ENCODE measurements at regions not wholly inside any gene's neighbourhood (a gene's known extent, or its start where the extent isn't known, plus 50 kb on each side); places are given as distances from the start of the nearest gene placed in this dataset.

GRCh38 chr12:47388712-47389111 is 309.0 kb upstream of the AMIGO2 start:
- POLR2A ChIA-PET (ENCODE audit: unreplicated experiment) = no interaction called here

GRCh38 chr12:47387994-47388393 is 308.2 kb upstream of the AMIGO2 start:
- CTCF ChIA-PET = no interaction called here
- intact Hi-C loops (cut with micrococcal nuclease) = no loop called here
- Histone ChIP-seq H3K9me3 (ENCODE audit: low read length) (no peaks in the 10 kb centered on the region), H2AFZ (ENCODE audit: low read length) (no peak overlapping the region), H3K79me2 (ENCODE audit: low read length) (no peaks in the 10 kb centered on the region), H3K36me3 (ENCODE audit: low read depth, low read length) (no peaks in the 10 kb centered on the region), H3K4me2 (ENCODE audit: low read length) (no peak overlapping the region), H4K20me1 (ENCODE audit: low read length) (no peaks in the 10 kb centered on the region), H3K4me1 (ENCODE audit: insufficient read depth, low read length) (peaks cover 11% of the 10 kb centered on the region), H3K9me2 (replicated peaks; ENCODE audit: low read length) (no peaks in the 10 kb centered on the region), H3K27ac (ENCODE audit: low read length) (no peak overlapping the region), H3K4me3 (ENCODE audit: low read length) (no peak overlapping the region), H3F3A (ENCODE audit: low read length, unreplicated experiment) (no peaks in the 10 kb centered on the region), H3K9ac (ENCODE audit: low read length) (no peak overlapping the region), H3K27me3 (ENCODE audit: low read length) (no peaks in the 10 kb centered on the region)
- no TSS peak for BruUV-seq (replicated peaks)
- ATAC-seq (no peak), DNase-seq (no peak)
- POLR2A ChIA-PET (ENCODE audit: unreplicated experiment) = no interaction called here
- TF ChIP-seq EZH2phosphoT487 (IDR thresholded peaks at IDR 0.05; ENCODE audit: borderline replicate concordance, low read length) = no peak
- no peak for TF ChIP-seq CTCF (conservative IDR thresholded peaks at IDR 0.05; ENCODE audit: low read depth, low read length)
- no peak for TF ChIP-seq EZH2 (IDR thresholded peaks at IDR 0.05; ENCODE audit: low read length, unreplicated experiment)

More at GRCh38 chr12:47388712-47389111, 309.0 kb upstream of the AMIGO2 start:
- H3F3A ChIP-seq (ENCODE audit: low read length, unreplicated experiment) = no peaks in the 10 kb centered on the region
- H3K4me2 ChIP-seq (ENCODE audit: low read length) = no peak overlapping the region
- intact Hi-C loops (cut with micrococcal nuclease) = no loop called here
- ATAC-seq = no peak
- DNase-seq = no peak
- H3K27me3 ChIP-seq (ENCODE audit: low read length) = no peaks in the 10 kb centered on the region
- no peak for TF ChIP-seq EZH2 (IDR thresholded peaks at IDR 0.05; ENCODE audit: low read length, unreplicated experiment)
- TF ChIP-seq EZH2phosphoT487 (IDR thresholded peaks at IDR 0.05; ENCODE audit: borderline replicate concordance, low read length) = no peak
- no peak for TF ChIP-seq CTCF (conservative IDR thresholded peaks at IDR 0.05; ENCODE audit: low read depth, low read length)
- no peak overlapping the region for H3K27ac ChIP-seq (ENCODE audit: low read length)
- no peaks in the 10 kb centered on the region for H3K9me2 ChIP-seq (replicated peaks; ENCODE audit: low read length)
- no peak overlapping the region for H2AFZ ChIP-seq (ENCODE audit: low read length)
- no peaks in the 10 kb centered on the region for H4K20me1 ChIP-seq (ENCODE audit: low read length)
- H3K4me3 ChIP-seq (ENCODE audit: low read length) = no peak overlapping the region
- no peaks in the 10 kb centered on the region for H3K36me3 ChIP-seq (ENCODE audit: low read depth, low read length)
- peaks cover 14% of the 10 kb centered on the region for H3K4me1 ChIP-seq (ENCODE audit: insufficient read depth, low read length)
- BruUV-seq (replicated peaks) = no TSS peak
- H3K79me2 ChIP-seq (ENCODE audit: low read length) = no peaks in the 10 kb centered on the region
- CTCF ChIA-PET = no interaction called here
- H3K9ac ChIP-seq (ENCODE audit: low read length) = no peak overlapping the region
- H3K9me3 ChIP-seq (ENCODE audit: low read length) = no peaks in the 10 kb centered on the region

- Histone ChIP-seq H3K9ac (ENCODE audit: low read length) (no peak overlapping the region), H3K27ac (ENCODE audit: low read length) (no peak overlapping the region)
- POLR2A ChIA-PET (ENCODE audit: unreplicated experiment) = no interaction called here
These were observed 305.9 kb upstream of the AMIGO2 start for GRCh38 chr12:47385653-47386052.

More at GRCh38 chr12:47385653-47386052, 305.9 kb upstream of the AMIGO2 start:
- no peak for DNase-seq
- no peaks in the 10 kb centered on the region for H4K20me1 ChIP-seq (ENCODE audit: low read length)
- intact Hi-C loops (cut with micrococcal nuclease) = no loop called here
- H3K9me3 ChIP-seq (ENCODE audit: low read length) = no peaks in the 10 kb centered on the region
- TF ChIP-seq EZH2phosphoT487 (IDR thresholded peaks at IDR 0.05; ENCODE audit: borderline replicate concordance, low read length) (no peak), CTCF (conservative IDR thresholded peaks at IDR 0.05; ENCODE audit: low read depth, low read length) (no peak), EZH2 (IDR thresholded peaks at IDR 0.05; ENCODE audit: low read length, unreplicated experiment) (no peak)
- H3K4me3 ChIP-seq (ENCODE audit: low read length) = no peak overlapping the region
- no peaks in the 10 kb centered on the region for H3K36me3 ChIP-seq (ENCODE audit: low read depth, low read length)
- no peaks in the 10 kb centered on the region for H3K9me2 ChIP-seq (replicated peaks; ENCODE audit: low read length)
- no peaks in the 10 kb centered on the region for H3F3A ChIP-seq (ENCODE audit: low read length, unreplicated experiment)
- ATAC-seq = no peak
- H3K4me2 ChIP-seq (ENCODE audit: low read length) = no peak overlapping the region
- no peak overlapping the region for H2AFZ ChIP-seq (ENCODE audit: low read length)
- CTCF ChIA-PET = no interaction called here
- 0 out of 2 replicates have a peak, but pooled peaks cover 8% of the 10 kb centered on the region for H3K4me1 ChIP-seq (ENCODE audit: insufficient read depth, low read length)
- H3K27me3 ChIP-seq (ENCODE audit: low read length) = no peaks in the 10 kb centered on the region
- no TSS peak for BruUV-seq (replicated peaks)
- no peaks in the 10 kb centered on the region for H3K79me2 ChIP-seq (ENCODE audit: low read length)

Measured in PC-3 (cell line).